IMR-90 (cell line): ENCODE measurements at regions not wholly inside any gene's neighbourhood (a gene's known extent, or its start where the extent isn't known, plus 50 kb on each side); places are given as distances from the start of the nearest gene placed in this dataset.

Experiments
- BHLHE40 ChIP-seq: fragments of 150-350 bp; IDR thresholded peaks from 2 replicates; pipeline ENCODE4 v1.6.1; 2016; ENCODE audit warnings: mild to moderate bottlenecking, low read depth, low read length
- CEBPB ChIP-seq: IDR thresholded peaks from 2 replicates; pipeline ENCODE4 v1.6.1; 2012; ENCODE audit warnings: low read depth, low read length, improper control_type of control experiment
- CTCF ChIP-seq: conservative IDR thresholded peaks from 2 replicates; pipeline ENCODE4 v1.5.1; 2012; ENCODE audit warnings: mild to moderate bottlenecking, low read depth, low read length, improper control_type of control experiment
- MAFK ChIP-seq: IDR thresholded peaks from 2 replicates; pipeline ENCODE4 v1.6.1; 2012; ENCODE audit warnings: low read depth, low read length, improper control_type of control experiment
- POLR2A ChIP-seq: IDR thresholded peaks from 2 replicates; pipeline ENCODE4 v1.6.1; 2012; ENCODE audit warnings: mild to moderate bottlenecking, low read depth, low read length
- RAD21 ChIP-seq: IDR thresholded peaks from 2 replicates; pipeline ENCODE4 v1.6.1; 2012; ENCODE audit warnings: low read length, improper control_type of control experiment
- SMC3 ChIP-seq: fragments of 150-350 bp; IDR thresholded peaks from 2 replicates; pipeline ENCODE4 v1.6.1; 2016; ENCODE audit warnings: low read depth, mild to moderate bottlenecking, antibody characterized with exemption, low read length, moderate library complexity
- TF ChIP-seq, protein P1 (sequence below): fragments of 150-350 bp; IDR thresholded peaks from 2 replicates; pipeline ENCODE4 v1.6.1; 2017; ENCODE audit warnings: mild to moderate bottlenecking, antibody characterized with exemption, low read length, low read depth

DNA sequence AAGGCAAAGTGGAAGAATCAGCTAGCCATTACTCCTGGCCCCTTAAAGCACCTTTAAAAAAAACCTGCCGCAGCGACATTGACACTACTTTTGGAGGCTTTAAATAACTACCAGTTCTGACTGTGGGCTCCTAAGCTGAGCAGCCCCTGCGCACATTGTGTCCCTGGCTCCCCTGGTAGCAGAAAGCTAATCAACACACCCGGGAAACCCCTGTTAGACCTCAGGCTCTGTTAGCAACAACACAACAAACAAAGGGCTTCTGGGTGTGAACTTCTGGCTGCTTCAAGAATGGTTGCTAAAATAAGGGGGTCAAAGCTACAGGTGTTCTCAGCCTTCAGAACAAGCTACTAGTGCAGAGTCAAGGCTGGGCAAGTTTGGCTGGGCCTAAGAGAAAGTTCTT, 83.6 kb downstream of the TMEM100 start:
- TF ChIP-seq CTCF (no peak), POLR2A (no peak), RAD21 (no peak), MAFK (no peak), BHLHE40 (no peak), SMC3 (no peak), CEBPB (no peak)
- TF ChIP-seq, protein P1, sequence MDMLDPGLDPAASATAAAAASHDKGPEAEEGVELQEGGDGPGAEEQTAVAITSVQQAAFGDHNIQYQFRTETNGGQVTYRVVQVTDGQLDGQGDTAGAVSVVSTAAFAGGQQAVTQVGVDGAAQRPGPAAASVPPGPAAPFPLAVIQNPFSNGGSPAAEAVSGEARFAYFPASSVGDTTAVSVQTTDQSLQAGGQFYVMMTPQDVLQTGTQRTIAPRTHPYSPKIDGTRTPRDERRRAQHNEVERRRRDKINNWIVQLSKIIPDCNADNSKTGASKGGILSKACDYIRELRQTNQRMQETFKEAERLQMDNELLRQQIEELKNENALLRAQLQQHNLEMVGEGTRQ: no peak
